B cell (primary cell): ENCODE measurements at regions not wholly inside any gene's neighbourhood (a gene's known extent, or its start where the extent isn't known, plus 50 kb on each side); places are given as distances from the start of the nearest gene placed in this dataset.

Experiments used
- EZH2 ChIP-seq: IDR thresholded peaks from 2 replicates; pipeline ENCODE4 v1.6.1; 2012; ENCODE audit warnings: borderline replicate concordance, low read depth, mild to moderate bottlenecking, moderate library complexity, low read length; ENCODE audit not compliant: insufficient read depth, poor library complexity, severe bottlenecking
- TF ChIP-seq, protein P1 (sequence below): fragments of 200-600 bp; IDR thresholded peaks from one replicate; pipeline ENCODE4 v1.8.0; 2022; ENCODE audit warnings: antibody characterized with exemption, mild to moderate bottlenecking

DNA sequence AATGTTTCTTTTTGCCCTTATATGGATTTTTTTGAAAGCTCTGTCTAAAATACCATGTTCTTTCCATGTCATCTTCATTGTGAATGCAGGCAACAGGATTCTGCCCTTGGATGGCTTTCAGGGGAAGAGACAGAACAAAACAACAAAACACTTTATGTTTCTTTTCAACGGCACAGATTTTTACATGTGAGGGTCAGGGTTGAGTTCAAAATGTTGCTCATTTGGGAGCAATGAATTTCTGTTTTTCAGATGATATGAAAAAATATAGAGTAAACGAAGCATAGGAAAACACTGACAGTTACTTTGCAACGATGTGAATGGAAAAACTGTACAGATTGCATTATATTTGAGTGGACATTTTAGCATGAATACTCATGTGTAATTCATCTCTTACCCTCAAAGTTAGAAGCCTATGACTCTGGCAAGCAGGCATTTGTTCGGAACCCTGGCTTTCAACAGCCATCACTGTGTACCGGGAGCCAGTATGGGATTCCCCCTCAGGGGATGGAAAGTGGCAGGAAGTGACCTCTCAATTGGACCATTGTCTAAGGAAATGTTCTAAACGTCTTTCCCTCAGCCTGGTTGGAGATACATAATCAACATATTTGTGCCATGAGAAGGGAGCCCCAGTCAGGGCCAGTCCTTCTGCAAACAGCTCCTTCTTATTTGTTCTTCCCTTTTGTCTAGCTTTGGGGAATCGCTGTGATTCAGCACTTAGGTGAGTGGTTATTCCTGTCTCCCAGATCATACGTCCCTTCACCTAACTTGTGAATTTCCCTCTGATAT is 153.9 kb upstream of the MEF2C start:
- TF ChIP-seq, protein P1, sequence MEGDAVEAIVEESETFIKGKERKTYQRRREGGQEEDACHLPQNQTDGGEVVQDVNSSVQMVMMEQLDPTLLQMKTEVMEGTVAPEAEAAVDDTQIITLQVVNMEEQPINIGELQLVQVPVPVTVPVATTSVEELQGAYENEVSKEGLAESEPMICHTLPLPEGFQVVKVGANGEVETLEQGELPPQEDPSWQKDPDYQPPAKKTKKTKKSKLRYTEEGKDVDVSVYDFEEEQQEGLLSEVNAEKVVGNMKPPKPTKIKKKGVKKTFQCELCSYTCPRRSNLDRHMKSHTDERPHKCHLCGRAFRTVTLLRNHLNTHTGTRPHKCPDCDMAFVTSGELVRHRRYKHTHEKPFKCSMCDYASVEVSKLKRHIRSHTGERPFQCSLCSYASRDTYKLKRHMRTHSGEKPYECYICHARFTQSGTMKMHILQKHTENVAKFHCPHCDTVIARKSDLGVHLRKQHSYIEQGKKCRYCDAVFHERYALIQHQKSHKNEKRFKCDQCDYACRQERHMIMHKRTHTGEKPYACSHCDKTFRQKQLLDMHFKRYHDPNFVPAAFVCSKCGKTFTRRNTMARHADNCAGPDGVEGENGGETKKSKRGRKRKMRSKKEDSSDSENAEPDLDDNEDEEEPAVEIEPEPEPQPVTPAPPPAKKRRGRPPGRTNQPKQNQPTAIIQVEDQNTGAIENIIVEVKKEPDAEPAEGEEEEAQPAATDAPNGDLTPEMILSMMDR, result no peak
- no peak for TF ChIP-seq EZH2
